ENCODE measurements at regions not wholly inside any gene's neighbourhood (a gene's known extent, or its start where the extent isn't known, plus 50 kb on each side); places are given as distances from the start of the nearest gene placed in this dataset.

DNA sequence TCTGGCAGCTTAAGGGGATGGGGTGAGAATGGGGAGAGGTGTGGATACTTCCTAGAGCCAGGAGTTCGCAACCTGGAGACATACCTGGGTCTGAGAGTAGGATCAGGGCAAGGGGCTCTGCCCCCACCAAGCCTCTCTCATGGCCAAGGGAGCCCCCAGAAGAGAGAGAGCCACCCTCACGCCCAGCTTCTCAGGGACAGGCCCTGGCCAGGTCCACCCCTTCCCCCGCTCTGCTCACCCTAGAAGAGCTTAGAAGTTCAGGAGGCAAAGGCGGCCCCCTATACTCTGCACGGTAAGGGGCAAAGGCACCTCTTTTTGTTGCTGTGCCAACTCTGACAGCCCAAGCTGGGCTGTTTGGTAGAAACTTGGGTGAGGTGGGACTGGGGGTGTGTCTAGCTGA lies 69.3 kb upstream of the TMEM97 start:
- no peak for TF ChIP-seq CHD2 (IDR thresholded peaks at IDR 0.05; ENCODE audit: borderline replicate concordance, low read depth, low read length)
- TF ChIP-seq ZNF24 (IDR thresholded peaks at IDR 0.05) = no peak
- TF ChIP-seq, protein P1, sequence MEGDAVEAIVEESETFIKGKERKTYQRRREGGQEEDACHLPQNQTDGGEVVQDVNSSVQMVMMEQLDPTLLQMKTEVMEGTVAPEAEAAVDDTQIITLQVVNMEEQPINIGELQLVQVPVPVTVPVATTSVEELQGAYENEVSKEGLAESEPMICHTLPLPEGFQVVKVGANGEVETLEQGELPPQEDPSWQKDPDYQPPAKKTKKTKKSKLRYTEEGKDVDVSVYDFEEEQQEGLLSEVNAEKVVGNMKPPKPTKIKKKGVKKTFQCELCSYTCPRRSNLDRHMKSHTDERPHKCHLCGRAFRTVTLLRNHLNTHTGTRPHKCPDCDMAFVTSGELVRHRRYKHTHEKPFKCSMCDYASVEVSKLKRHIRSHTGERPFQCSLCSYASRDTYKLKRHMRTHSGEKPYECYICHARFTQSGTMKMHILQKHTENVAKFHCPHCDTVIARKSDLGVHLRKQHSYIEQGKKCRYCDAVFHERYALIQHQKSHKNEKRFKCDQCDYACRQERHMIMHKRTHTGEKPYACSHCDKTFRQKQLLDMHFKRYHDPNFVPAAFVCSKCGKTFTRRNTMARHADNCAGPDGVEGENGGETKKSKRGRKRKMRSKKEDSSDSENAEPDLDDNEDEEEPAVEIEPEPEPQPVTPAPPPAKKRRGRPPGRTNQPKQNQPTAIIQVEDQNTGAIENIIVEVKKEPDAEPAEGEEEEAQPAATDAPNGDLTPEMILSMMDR (IDR thresholded peaks at IDR 0.05 in 2 of 3, conservative IDR thresholded peaks at IDR 0.05 in 1 of 3; ENCODE audit: control insufficient read depth in 2 of 3, extremely low read depth in 1 of 3, insufficient read depth in 1 of 3, low read depth in 3 of 3, low read length in 3 of 3) = no peak
- TF ChIP-seq SP1 (IDR thresholded peaks at IDR 0.05; ENCODE audit: low read depth, low read length) = no peak
- TF ChIP-seq POLR2AphosphoS5 (IDR thresholded peaks at IDR 0.05; ENCODE audit: low read length) = no peak
- TF ChIP-seq POLR2AphosphoS2 (IDR thresholded peaks at IDR 0.05; ENCODE audit: low read depth, low read length) = no peak
- TF ChIP-seq JUND (IDR thresholded peaks at IDR 0.05; ENCODE audit: low read depth, low read length) = no peak
- no peak for TF ChIP-seq CEBPB (IDR thresholded peaks at IDR 0.05; ENCODE audit: borderline replicate concordance in 1 of 2, low read depth in 2 of 2, low read length in 2 of 2)
- TF ChIP-seq EZH2 (IDR thresholded peaks at IDR 0.05; ENCODE audit: borderline replicate concordance, control insufficient read depth, low read depth, low read length) = no peak
- no peak for TF ChIP-seq BMI1 (IDR thresholded peaks at IDR 0.05; ENCODE audit: borderline replicate concordance)
- TF ChIP-seq, protein P2, sequence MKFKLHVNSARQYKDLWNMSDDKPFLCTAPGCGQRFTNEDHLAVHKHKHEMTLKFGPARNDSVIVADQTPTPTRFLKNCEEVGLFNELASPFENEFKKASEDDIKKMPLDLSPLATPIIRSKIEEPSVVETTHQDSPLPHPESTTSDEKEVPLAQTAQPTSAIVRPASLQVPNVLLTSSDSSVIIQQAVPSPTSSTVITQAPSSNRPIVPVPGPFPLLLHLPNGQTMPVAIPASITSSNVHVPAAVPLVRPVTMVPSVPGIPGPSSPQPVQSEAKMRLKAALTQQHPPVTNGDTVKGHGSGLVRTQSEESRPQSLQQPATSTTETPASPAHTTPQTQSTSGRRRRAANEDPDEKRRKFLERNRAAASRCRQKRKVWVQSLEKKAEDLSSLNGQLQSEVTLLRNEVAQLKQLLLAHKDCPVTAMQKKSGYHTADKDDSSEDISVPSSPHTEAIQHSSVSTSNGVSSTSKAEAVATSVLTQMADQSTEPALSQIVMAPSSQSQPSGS (IDR thresholded peaks at IDR 0.05; ENCODE audit: low read length) = no peak
- TF ChIP-seq ZNF274 (IDR thresholded peaks at IDR 0.05; ENCODE audit: insufficient read depth, insufficient read length) = no peak
